ENCODE measurements at regions not wholly inside any gene's neighbourhood (a gene's known extent, or its start where the extent isn't known, plus 50 kb on each side); places are given as distances from the start of the nearest gene placed in this dataset.

- CTCF ChIA-PET = interaction anchor here (0.7 kb wide), 1 partner anchor 25 kb away, joined by 7 read pairs; no protein-coding TSS in a partner anchor
- POLR2A ChIA-PET (ENCODE audit: low non-redundant PET) = no interaction called here
- no peak for DNase-seq (ENCODE audit: low spot score)
- H3K27ac ChIP-seq = no peak overlapping the region
- TF ChIP-seq CTCF (conservative IDR thresholded peaks at IDR 0.05; ENCODE audit: low read depth) = no peak
Measured at GRCh38 chr14:39890026-39890425, 457.8 kb upstream of the FBXO33 start.

GRCh38 chr14:39884091-39884490 lies 451.9 kb upstream of the FBXO33 start:
- POLR2A ChIA-PET (ENCODE audit: low non-redundant PET) = no interaction called here

GRCh38 chr14:39880965-39881364 lies 448.7 kb upstream of the FBXO33 start:
- no peak for TF ChIP-seq CTCF (conservative IDR thresholded peaks at IDR 0.05; ENCODE audit: low read depth)
- CTCF ChIA-PET = no interaction called here
- DNase-seq (ENCODE audit: low spot score) = no peak
- POLR2A ChIA-PET (ENCODE audit: low non-redundant PET) = no interaction called here
- no peak overlapping the region for H3K27ac ChIP-seq

More at GRCh38 chr14:39884091-39884490, 451.9 kb upstream of the FBXO33 start:
- DNase-seq (ENCODE audit: low spot score) = no peak
- CTCF ChIA-PET = no interaction called here
- no peak overlapping the region for H3K27ac ChIP-seq
- no peak for TF ChIP-seq CTCF (conservative IDR thresholded peaks at IDR 0.05; ENCODE audit: low read depth)

- H3K27ac ChIP-seq = no peak overlapping the region
- DNase-seq (ENCODE audit: low spot score) = no peak
- ChIA-PET CTCF (interaction anchor here (0.7 kb wide), 1 partner anchor 1490 kb away, joined by 3 read pairs; no protein-coding TSS in a partner anchor), POLR2A (ENCODE audit: low non-redundant PET) (no interaction called here)
- TF ChIP-seq CTCF (conservative IDR thresholded peaks at IDR 0.05; ENCODE audit: low read depth) = no peak
Measured at GRCh38 chr14:39880106-39880695, 448.0 kb upstream of the FBXO33 start.

DNA sequence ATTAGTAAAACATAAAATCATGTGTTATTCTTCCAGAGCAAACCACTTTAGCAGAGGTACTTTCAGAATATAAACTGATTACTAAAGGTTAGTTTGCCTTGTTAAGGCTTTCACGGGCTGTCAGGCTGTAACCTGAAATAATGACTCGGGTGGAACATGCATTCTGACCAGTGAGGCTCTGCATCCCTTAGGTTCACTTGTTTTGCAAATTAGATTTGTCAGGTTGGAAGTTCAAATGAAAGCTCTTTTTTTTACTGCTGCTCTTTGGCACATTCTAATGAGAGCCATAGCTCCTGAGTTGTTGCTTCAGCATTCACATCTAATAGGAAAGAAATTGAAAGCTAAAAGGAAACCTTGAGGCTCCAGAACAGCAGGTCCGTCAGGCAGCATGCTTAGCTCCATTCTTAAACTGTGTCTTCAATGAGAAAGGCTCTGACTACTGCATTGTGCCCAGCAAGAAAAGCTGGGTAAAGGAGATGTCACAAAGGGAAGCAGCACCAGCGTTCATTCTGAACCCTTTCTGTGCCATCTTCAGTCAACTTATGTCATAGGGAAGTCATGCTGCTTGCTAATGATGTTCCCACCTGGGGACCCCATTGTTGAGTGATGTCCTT lies 445.5 kb upstream of the FBXO33 start:
- POLR2A ChIA-PET (ENCODE audit: low non-redundant PET) = no interaction called here
- CTCF ChIA-PET = interaction anchor here (0.5 kb wide), 1 partner anchor 818 kb away, joined by 3 read pairs; no protein-coding TSS in a partner anchor
- DNase-seq (ENCODE audit: low spot score) = no peak
- TF ChIP-seq CTCF (conservative IDR thresholded peaks at IDR 0.05; ENCODE audit: low read depth) = no peak
- no peak overlapping the region for H3K27ac ChIP-seq

GRCh38 chr14:39876916-39877315 lies 444.7 kb upstream of the FBXO33 start:
- POLR2A ChIA-PET (ENCODE audit: low non-redundant PET) = no interaction called here
- H3K27ac ChIP-seq = no peak overlapping the region
- CTCF ChIA-PET = no interaction called here
- no peak for TF ChIP-seq CTCF (conservative IDR thresholded peaks at IDR 0.05; ENCODE audit: low read depth)
- no peak for DNase-seq (ENCODE audit: low spot score)

All from RWPE1 (cell line).